ENCODE measurements at regions not wholly inside any gene's neighbourhood (a gene's known extent, or its start where the extent isn't known, plus 50 kb on each side); places are given as distances from the start of the nearest gene placed in this dataset.

- DNase-seq = no peak
- TF ChIP-seq CTCF (IDR thresholded peaks at IDR 0.05; ENCODE audit: low read depth, low read length) = no peak
- Histone ChIP-seq H3K36me3 (no peaks in the 10 kb centered on the region), H3K4me3 (ENCODE audit: low read depth, low read length) (no peak overlapping the region), H3K27me3 (ENCODE audit: insufficient read depth, low read depth, severe bottlenecking) (no peaks in the 10 kb centered on the region), H3K9me3 (ENCODE audit: severe bottlenecking) (no peaks in the 10 kb centered on the region), H3K27ac (no peak overlapping the region)
These were observed 194.2 kb downstream of the MTHFS start for GRCh38 chr15:79702621-79703020.

GRCh38 chr15:79721256-79721655 lies 175.6 kb downstream of the MTHFS start:
- DNase-seq = no peak
- Histone ChIP-seq H3K36me3 (no peaks in the 10 kb centered on the region), H3K9me3 (ENCODE audit: severe bottlenecking) (no peaks in the 10 kb centered on the region), H3K4me3 (ENCODE audit: low read depth, low read length) (no peak overlapping the region), H3K27ac (no peak overlapping the region), H3K27me3 (ENCODE audit: insufficient read depth, low read depth, severe bottlenecking) (no peaks in the 10 kb centered on the region)
- no peak for TF ChIP-seq CTCF (IDR thresholded peaks at IDR 0.05; ENCODE audit: low read depth, low read length)

- H3K4me3 ChIP-seq (ENCODE audit: low read depth, low read length) = no peak overlapping the region
- no peak for TF ChIP-seq CTCF (IDR thresholded peaks at IDR 0.05; ENCODE audit: low read depth, low read length)
- no peaks in the 10 kb centered on the region for H3K36me3 ChIP-seq
- no peaks in the 10 kb centered on the region for H3K27me3 ChIP-seq (ENCODE audit: insufficient read depth, low read depth, severe bottlenecking)
- no peak for DNase-seq
- H3K27ac ChIP-seq = no peak overlapping the region
- H3K9me3 ChIP-seq (ENCODE audit: severe bottlenecking) = no peaks in the 10 kb centered on the region
These were observed 172.5 kb downstream of the MTHFS start for GRCh38 chr15:79724312-79724711.

- H3K9me3 ChIP-seq (ENCODE audit: severe bottlenecking) = no peaks in the 10 kb centered on the region
- H3K27ac ChIP-seq = no peak overlapping the region
- DNase-seq = no peak
- H3K27me3 ChIP-seq (ENCODE audit: insufficient read depth, low read depth, severe bottlenecking) = no peaks in the 10 kb centered on the region
- no peaks in the 10 kb centered on the region for H3K36me3 ChIP-seq
- no peak for TF ChIP-seq CTCF (IDR thresholded peaks at IDR 0.05; ENCODE audit: low read depth, low read length)
- no peak overlapping the region for H3K4me3 ChIP-seq (ENCODE audit: low read depth, low read length)
These were observed 172.0 kb downstream of the MTHFS start for GRCh38 chr15:79724804-79725203.

GRCh38 chr15:79728867-79729266 lies 167.9 kb downstream of the MTHFS start:
- Histone ChIP-seq H3K4me3 (ENCODE audit: low read depth, low read length) (no peak overlapping the region), H3K27me3 (ENCODE audit: insufficient read depth, low read depth, severe bottlenecking) (no peaks in the 10 kb centered on the region), H3K36me3 (no peaks in the 10 kb centered on the region), H3K27ac (no peak overlapping the region), H3K9me3 (ENCODE audit: severe bottlenecking) (no peaks in the 10 kb centered on the region)
- DNase-seq = no peak
- no peak for TF ChIP-seq CTCF (IDR thresholded peaks at IDR 0.05; ENCODE audit: low read depth, low read length)

GRCh38 chr15:79736435-79737000 lies 160.3 kb downstream of the MTHFS start:
- no peak for DNase-seq
- H3K4me3 ChIP-seq (ENCODE audit: low read depth, low read length) = no peak overlapping the region
- H3K36me3 ChIP-seq = no peaks in the 10 kb centered on the region
- H3K27me3 ChIP-seq (ENCODE audit: insufficient read depth, low read depth, severe bottlenecking) = no peaks in the 10 kb centered on the region
- H3K9me3 ChIP-seq (ENCODE audit: severe bottlenecking) = peaks cover 4% of the 10 kb centered on the region
- TF ChIP-seq CTCF (IDR thresholded peaks at IDR 0.05; ENCODE audit: low read depth, low read length) = no peak
- H3K27ac ChIP-seq = no peak overlapping the region

Measured in WERI-Rb-1 (cell line).